Hepatocyte (in vitro differentiated cells): ENCODE measurements at regions not wholly inside any gene's neighbourhood (a gene's known extent, or its start where the extent isn't known, plus 50 kb on each side); places are given as distances from the start of the nearest gene placed in this dataset.

Experiments
- CTCF ChIP-seq: fragments of 200-600 bp; sonication (generic); IDR thresholded peaks from 2 replicates; pipeline ENCODE4 v1.5.1; 2016; ENCODE audit warnings: antibody characterized with exemption, mild to moderate bottlenecking; ENCODE audit not compliant: poor library complexity
- EZH2 ChIP-seq: fragments of 200-600 bp; sonication (generic); IDR thresholded peaks from 2 replicates; pipeline ENCODE4 v1.6.1; 2016; ENCODE audit warnings: antibody characterized with exemption, mild to moderate bottlenecking, borderline replicate concordance
- EZH2phosphoT487 ChIP-seq: fragments of 200-600 bp; sonication (generic); IDR thresholded peaks from one replicate; pipeline ENCODE4 v1.6.1; 2018; ENCODE audit warnings: antibody characterized with exemption, mild to moderate bottlenecking, low read depth, moderate library complexity; ENCODE audit not compliant: unreplicated experiment, severe bottlenecking

- TF ChIP-seq CTCF: no peak
- TF ChIP-seq EZH2: no peak
- TF ChIP-seq EZH2phosphoT487: no peak
Measured at GRCh38 chr1:94745742-94746141, 74.4 kb upstream of the SLC44A3 start.
